WI38 (cell line): ENCODE measurements at regions not wholly inside any gene's neighbourhood (a gene's known extent, or its start where the extent isn't known, plus 50 kb on each side); places are given as distances from the start of the nearest gene placed in this dataset.

Source experiments
- H3K4me3 ChIP-seq: 2 replicates; pipeline ENCODE4 v1.5.1; 2011; ENCODE audit warnings: low read depth, mild to moderate bottlenecking, control low read depth, low read length
- TF ChIP-seq, protein P1 (sequence below): IDR thresholded peaks from 2 replicates; pipeline ENCODE4 v1.5.1; 2012; ENCODE audit warnings: low read depth, mild to moderate bottlenecking, control low read depth, low read length

DNA sequence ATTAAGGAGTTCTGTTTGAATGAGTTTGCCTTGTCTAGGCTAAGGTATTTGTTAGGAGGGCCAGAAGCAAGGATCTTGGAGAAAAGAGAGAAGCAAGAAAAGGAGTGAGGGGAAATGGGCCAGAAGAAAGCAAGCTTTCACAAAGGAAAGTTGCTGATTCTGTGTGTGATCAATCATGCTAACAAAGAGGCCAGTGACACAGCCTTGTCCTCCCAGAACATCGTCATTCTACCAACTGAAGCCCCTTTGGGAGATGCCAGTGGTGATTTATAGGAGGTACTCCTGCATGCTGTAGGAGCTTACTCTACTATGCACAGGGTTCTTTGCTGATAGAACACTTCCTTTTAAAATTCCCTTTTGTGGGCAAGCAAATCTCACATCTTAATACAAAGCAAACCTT lies 449.2 kb upstream of the SPRED2 start:
- no peak overlapping the region for H3K4me3 ChIP-seq
- TF ChIP-seq, protein P1, sequence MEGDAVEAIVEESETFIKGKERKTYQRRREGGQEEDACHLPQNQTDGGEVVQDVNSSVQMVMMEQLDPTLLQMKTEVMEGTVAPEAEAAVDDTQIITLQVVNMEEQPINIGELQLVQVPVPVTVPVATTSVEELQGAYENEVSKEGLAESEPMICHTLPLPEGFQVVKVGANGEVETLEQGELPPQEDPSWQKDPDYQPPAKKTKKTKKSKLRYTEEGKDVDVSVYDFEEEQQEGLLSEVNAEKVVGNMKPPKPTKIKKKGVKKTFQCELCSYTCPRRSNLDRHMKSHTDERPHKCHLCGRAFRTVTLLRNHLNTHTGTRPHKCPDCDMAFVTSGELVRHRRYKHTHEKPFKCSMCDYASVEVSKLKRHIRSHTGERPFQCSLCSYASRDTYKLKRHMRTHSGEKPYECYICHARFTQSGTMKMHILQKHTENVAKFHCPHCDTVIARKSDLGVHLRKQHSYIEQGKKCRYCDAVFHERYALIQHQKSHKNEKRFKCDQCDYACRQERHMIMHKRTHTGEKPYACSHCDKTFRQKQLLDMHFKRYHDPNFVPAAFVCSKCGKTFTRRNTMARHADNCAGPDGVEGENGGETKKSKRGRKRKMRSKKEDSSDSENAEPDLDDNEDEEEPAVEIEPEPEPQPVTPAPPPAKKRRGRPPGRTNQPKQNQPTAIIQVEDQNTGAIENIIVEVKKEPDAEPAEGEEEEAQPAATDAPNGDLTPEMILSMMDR: no peak

DNA sequence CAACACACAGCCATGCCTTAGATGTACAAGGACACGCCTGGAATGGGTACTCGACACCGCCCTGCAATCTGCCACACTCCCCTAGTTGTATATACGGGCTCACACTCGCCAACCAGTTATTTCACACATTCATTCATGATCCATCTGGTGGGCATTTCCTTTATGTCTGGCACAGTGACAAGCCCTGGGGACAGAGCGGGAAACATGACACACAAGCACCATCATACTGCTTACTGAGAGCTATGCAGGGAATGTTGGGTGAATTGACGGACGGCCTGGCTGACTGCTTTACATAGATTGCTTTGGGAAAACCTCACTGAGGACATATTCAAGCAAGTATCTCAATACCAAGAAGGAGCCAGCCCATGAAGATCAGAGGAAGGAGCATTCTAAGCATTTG lies 448.0 kb upstream of the SPRED2 start:
- TF ChIP-seq, protein P1: no peak
- no peak overlapping the region for H3K4me3 ChIP-seq

GRCh38 chr2:65878011-65878340 lies 445.6 kb upstream of the SPRED2 start:
- TF ChIP-seq, protein P1: no peak
- H3K4me3 ChIP-seq: no peak overlapping the region

DNA sequence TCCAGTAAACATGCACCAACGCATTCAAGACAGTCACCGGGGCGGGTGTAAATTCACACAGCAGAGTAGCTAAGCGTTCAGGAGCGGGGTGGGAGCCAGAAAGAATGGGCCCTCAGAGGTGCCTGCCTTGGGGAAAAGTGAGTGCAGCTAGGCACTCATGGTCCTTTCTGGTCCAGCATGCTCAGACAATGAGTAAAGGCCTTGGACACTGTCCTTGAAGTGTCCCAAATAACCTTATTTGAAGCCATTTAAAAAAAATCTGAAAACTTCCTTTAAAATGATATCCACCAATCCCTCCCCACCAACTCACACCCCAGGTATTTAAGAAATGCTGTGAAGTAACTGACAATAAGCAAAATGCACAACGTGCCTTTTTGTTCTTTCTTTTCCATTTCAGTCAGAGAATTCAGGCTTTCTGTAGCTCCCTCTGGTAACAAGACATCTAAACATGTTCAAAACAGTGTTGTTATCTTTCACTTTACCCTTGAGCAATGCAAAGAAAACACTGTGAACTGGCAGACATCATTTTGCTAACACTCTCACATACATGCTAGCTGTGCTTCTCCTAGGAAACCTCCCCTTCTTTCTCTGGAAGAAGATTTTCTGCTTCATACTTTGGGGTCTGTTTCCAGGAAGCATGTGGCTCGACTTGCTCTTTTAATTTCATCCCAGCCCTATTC lies 445.1 kb upstream of the SPRED2 start:
- no peak overlapping the region for H3K4me3 ChIP-seq
- TF ChIP-seq, protein P1: no peak

DNA sequence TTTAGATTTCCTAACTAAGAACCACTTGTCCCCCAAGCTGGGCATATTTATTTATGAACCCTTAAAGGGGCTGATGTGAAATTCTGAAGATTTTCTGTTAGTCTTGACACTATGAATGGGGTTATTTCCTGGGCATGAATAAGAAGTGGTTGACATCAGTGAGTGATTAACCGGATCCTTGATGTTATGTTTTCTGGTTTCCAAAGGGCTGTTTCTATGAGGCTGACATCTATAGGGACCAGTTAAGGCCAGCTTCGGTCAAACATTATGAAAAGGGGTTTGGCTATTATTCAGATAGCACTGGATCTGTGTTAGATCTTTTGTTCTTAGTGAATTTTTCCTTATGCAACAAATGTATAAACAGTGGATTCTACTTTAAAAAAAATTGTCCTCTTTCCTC lies 443.7 kb upstream of the SPRED2 start:
- H3K4me3 ChIP-seq: no peak overlapping the region
- TF ChIP-seq, protein P1: no peak

DNA sequence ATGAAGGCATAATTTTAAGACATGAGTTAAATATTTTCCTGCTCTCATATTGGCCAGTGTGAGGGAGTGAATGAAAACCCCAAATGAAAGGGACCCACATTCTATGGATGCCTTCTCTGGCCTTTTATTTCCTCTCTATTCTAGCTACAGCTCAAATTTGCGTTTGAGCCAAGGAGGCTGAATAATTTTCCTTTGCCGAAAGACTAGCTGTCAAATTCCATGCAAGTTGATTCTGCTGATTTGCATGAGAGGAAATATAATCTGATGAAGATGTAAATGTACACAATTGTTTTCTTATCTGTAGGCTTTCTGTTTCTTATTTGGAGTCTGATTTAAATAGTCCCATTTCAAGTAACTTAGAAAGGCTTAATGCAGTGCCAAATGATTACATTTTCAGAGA lies 438.4 kb upstream of the SPRED2 start:
- TF ChIP-seq, protein P1: no peak
- no peak overlapping the region for H3K4me3 ChIP-seq

- TF ChIP-seq, protein P1: no peak
- no peak overlapping the region for H3K4me3 ChIP-seq
These were observed 436.9 kb upstream of the SPRED2 start for GRCh38 chr2:65869296-65869695.
